ENCODE measurements at regions not wholly inside any gene's neighbourhood (a gene's known extent, or its start where the extent isn't known, plus 50 kb on each side); places are given as distances from the start of the nearest gene placed in this dataset.
A peak's percentile ranks its signal among the peaks of the same experiment; 100 is the strongest.

DNA sequence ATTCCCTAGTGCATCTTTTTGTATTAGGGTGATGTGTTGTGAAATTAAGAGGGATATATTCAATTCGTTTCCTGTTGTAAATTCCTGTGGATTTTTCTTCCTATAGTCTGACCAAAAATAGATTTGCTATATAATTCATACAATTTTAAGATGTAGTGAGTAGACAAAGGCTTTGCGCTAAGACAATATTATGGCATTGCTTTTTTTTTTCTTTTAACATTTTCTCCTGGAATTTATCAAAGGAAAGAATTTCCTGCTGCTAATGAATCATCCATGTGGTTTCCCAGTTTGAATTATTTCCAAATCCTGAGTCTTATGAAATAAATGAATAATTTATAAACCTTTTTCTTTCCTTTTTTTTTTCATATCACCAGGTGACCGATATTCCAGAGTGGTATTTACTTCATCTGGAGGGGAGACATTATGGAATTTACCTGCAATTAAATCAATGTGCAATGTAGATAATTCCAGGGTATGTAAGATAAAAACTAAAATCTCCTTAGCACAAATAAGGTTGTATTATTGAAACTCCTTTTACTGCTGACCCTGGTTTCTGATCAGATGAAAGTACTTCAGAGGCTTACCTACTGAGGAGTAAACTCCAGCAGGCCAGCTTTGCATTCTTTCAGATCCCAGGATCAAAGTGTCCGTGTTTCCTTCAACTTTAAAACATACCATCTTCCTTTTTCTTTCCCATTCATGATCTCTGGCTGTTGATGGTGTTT is 148.4 kb downstream of the TLR5 start:
- Mint-ChIP-seq H3K4me3 (no peak overlapping the region), H3K27me3 (no peaks in the 10 kb centered on the region), H3K36me3 (peaks cover 16% of the 10 kb centered on the region), H3K4me1 (ENCODE audit: unreplicated experiment) (peaks cover 21% of the 10 kb centered on the region), H3K27ac (no peak overlapping the region), H3K9me3 (no peaks in the 10 kb centered on the region)
- DNase-seq (ENCODE audit: extremely low spot score, unreplicated experiment): no peak
- no peak for TF ChIP-seq CTCF (conservative IDR thresholded peaks at IDR 0.05)

GRCh38 chr1:222995236-222995580 is 147.8 kb downstream of the TLR5 start:
- H3K4me1 Mint-ChIP-seq (ENCODE audit: unreplicated experiment): peaks cover 21% of the 10 kb centered on the region
- no peak for TF ChIP-seq CTCF (conservative IDR thresholded peaks at IDR 0.05)
- no peaks in the 10 kb centered on the region for H3K27me3 Mint-ChIP-seq
- H3K9me3 Mint-ChIP-seq: no peaks in the 10 kb centered on the region
- peaks cover 16% of the 10 kb centered on the region for H3K36me3 Mint-ChIP-seq
- no peak for DNase-seq (ENCODE audit: extremely low spot score, unreplicated experiment)
- H3K4me3 Mint-ChIP-seq: no peak overlapping the region
- no peak overlapping the region for H3K27ac Mint-ChIP-seq

GRCh38 chr1:222995620-222996309 is 147.3 kb downstream of the TLR5 start:
- peak overlapping the region; percentile 17 for H3K27ac Mint-ChIP-seq
- TF ChIP-seq CTCF (conservative IDR thresholded peaks at IDR 0.05): no peak
- no peak for DNase-seq (ENCODE audit: extremely low spot score, unreplicated experiment)
- peaks cover 21% of the 10 kb centered on the region for H3K4me1 Mint-ChIP-seq (ENCODE audit: unreplicated experiment)
- H3K4me3 Mint-ChIP-seq: peak overlapping the region; percentile 46
- no peaks in the 10 kb centered on the region for H3K9me3 Mint-ChIP-seq
- peaks cover 17% of the 10 kb centered on the region for H3K36me3 Mint-ChIP-seq
- no peaks in the 10 kb centered on the region for H3K27me3 Mint-ChIP-seq

DNA sequence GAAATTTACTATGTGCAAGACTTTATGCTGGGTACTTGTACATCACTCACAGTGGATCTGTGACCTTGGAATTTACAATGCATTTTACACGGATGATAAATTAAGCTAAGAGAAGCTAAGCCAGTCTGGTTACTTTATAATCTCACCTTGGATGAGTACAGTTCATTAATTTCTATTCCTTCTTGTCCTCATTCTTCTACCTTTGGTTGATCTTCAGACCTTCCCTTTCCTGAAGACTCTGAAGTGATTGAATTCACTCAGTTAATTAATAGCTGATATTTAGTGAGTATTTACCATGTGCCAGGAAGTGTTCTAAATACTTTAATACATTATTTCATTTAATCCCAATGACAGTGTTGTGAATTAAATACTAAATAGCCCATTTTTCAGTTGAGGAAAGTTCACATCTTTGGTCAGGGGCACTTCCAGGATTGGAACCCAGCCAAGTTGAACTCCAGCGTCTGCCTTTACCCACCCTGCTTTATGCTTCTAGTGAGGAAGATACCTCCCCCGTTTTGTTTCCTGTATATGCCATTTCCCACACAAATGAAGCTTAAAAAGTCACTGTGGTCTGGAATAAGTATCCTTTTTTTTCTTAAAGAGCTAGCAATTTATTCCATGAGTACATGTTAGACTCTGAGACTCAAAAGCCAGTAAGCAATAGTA is 146.6 kb downstream of the TLR5 start:
- Mint-ChIP-seq H3K4me1 (ENCODE audit: unreplicated experiment) (peaks cover 21% of the 10 kb centered on the region), H3K4me3 (peak overlapping the region; percentile 17), H3K27me3 (no peaks in the 10 kb centered on the region), H3K27ac (peak overlapping the region; percentile 17), H3K36me3 (peaks cover 20% of the 10 kb centered on the region), H3K9me3 (no peaks in the 10 kb centered on the region)
- DNase-seq (ENCODE audit: extremely low spot score, unreplicated experiment): no peak
- TF ChIP-seq CTCF (conservative IDR thresholded peaks at IDR 0.05): no peak

DNA sequence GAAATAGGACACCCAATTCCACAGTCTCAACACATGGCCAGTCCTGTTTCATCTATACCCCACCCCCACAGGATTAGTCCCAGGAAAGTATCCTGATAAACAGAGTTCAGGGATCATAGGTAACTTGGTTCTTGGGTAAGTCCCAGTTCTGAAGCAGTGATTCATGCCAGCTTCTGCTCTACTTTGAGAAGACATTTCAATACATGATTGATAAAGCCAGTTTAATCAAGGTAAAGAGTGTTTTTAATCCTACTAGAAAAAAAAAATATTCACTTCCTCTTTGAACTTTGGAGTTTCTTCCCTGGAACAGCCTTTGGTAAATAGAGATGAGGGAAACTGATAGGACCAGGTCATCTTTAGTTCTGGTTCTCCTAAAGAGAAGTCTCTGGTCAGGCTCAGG is 142.4 kb downstream of the TLR5 start:
- Mint-ChIP-seq H3K4me3 (no peak overlapping the region), H3K9me3 (no peaks in the 10 kb centered on the region), H3K36me3 (peaks cover 42% of the 10 kb centered on the region), H3K27me3 (no peaks in the 10 kb centered on the region), H3K4me1 (ENCODE audit: unreplicated experiment) (peaks cover 21% of the 10 kb centered on the region), H3K27ac (no peak overlapping the region)
- DNase-seq (ENCODE audit: extremely low spot score, unreplicated experiment): no peak
- no peak for TF ChIP-seq CTCF (conservative IDR thresholded peaks at IDR 0.05)

Data from type B pancreatic cell (in vitro differentiated cells).